ENCODE measurements at regions not wholly inside any gene's neighbourhood (a gene's known extent, or its start where the extent isn't known, plus 50 kb on each side); places are given as distances from the start of the nearest gene placed in this dataset.

DNA sequence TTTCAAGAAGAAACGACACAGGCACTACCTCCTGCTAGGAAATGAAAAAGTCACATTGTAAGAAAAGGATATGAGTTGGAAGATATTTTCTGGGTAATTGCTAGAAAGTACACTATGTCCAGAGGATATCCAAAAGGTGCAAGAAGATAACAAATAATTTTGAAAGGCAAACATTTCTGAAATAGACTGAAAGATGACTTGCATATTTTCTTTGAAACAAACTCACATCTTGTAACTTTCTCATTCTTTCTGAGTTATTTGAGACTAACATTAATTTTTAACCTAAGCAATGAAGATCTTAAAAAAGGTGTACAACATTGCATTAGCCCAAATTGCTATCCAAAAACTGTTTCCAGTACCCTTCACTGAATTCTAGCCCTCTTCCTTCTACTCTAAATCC, 79.6 kb upstream of the KCTD3 start:
- H3K27ac Mint-ChIP-seq (ENCODE audit: low read depth, unreplicated experiment), result no peak overlapping the region
- POLR2A ChIA-PET, result interaction anchor here (0.6 to 1.4 kb wide), 3 partner anchors 9 to 367 kb away, joined by 3 read pairs; no protein-coding TSS in a partner anchor
- TF ChIP-seq, protein P1, sequence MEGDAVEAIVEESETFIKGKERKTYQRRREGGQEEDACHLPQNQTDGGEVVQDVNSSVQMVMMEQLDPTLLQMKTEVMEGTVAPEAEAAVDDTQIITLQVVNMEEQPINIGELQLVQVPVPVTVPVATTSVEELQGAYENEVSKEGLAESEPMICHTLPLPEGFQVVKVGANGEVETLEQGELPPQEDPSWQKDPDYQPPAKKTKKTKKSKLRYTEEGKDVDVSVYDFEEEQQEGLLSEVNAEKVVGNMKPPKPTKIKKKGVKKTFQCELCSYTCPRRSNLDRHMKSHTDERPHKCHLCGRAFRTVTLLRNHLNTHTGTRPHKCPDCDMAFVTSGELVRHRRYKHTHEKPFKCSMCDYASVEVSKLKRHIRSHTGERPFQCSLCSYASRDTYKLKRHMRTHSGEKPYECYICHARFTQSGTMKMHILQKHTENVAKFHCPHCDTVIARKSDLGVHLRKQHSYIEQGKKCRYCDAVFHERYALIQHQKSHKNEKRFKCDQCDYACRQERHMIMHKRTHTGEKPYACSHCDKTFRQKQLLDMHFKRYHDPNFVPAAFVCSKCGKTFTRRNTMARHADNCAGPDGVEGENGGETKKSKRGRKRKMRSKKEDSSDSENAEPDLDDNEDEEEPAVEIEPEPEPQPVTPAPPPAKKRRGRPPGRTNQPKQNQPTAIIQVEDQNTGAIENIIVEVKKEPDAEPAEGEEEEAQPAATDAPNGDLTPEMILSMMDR (IDR thresholded peaks at IDR 0.05; ENCODE audit: unreplicated experiment), result no peak
- CTCF ChIA-PET, result interaction anchor here (0.6 to 1.5 kb wide), 5 partner anchors 9 to 1156 kb away, joined by 3 to 5 read pairs (median 4); no protein-coding TSS in a partner anchor
- intact Hi-C loops (cut with micrococcal nuclease), result no loop called here
- no peaks in the 10 kb centered on the region for H3K27me3 Mint-ChIP-seq (ENCODE audit: insufficient read depth, unreplicated experiment)
- H3K36me3 Mint-ChIP-seq (ENCODE audit: insufficient read depth, unreplicated experiment), result no peaks in the 10 kb centered on the region
- no TSS peak for BruUV-seq (replicated peaks)
- no peak overlapping the region for H3K4me3 Mint-ChIP-seq (ENCODE audit: unreplicated experiment)
- peaks cover 14% of the 10 kb centered on the region for H3K9me3 Mint-ChIP-seq (ENCODE audit: unreplicated experiment)
- no peak for DNase-seq (ENCODE audit: unreplicated experiment)
- peaks cover 15% of the 10 kb centered on the region for H3K4me1 Mint-ChIP-seq (ENCODE audit: insufficient read depth, unreplicated experiment)

DNA sequence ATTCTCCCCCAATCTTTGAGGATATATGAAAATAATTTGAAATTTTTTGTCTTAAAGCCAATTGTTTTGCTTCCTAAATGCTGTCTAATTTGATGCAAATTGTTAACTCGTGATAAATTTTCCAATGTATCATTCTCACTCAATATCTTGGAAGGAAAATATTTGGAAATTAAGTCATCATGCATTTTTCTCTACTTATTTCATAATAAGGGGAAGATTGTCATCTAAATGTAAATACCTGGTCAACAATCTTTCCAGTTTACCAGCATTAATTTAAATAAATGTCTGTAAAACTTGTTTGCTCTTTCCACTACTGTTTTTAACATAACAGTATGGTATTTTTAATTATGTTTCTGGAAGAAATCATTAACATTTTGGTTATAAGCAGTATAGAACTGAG, 78.3 kb upstream of the KCTD3 start:
- intact Hi-C loops (cut with micrococcal nuclease), result no loop called here
- Mint-ChIP-seq H3K9me3 (ENCODE audit: unreplicated experiment) (peaks cover 23% of the 10 kb centered on the region), H3K4me3 (ENCODE audit: unreplicated experiment) (no peak overlapping the region), H3K36me3 (ENCODE audit: insufficient read depth, unreplicated experiment) (no peaks in the 10 kb centered on the region), H3K27me3 (ENCODE audit: insufficient read depth, unreplicated experiment) (no peaks in the 10 kb centered on the region), H3K27ac (ENCODE audit: low read depth, unreplicated experiment) (no peak overlapping the region), H3K4me1 (ENCODE audit: insufficient read depth, unreplicated experiment) (peaks cover 15% of the 10 kb centered on the region)
- POLR2A ChIA-PET, result interaction anchor here (1.4 to 2.6 kb wide), 2 partner anchors 8 to 13 kb away, joined by 3 to 28 read pairs; no protein-coding TSS in a partner anchor
- BruUV-seq (replicated peaks), result no TSS peak
- no peak for DNase-seq (ENCODE audit: unreplicated experiment)
- CTCF ChIA-PET, result interaction anchor here (0.6 to 2.3 kb wide), 3 partner anchors 9 to 851 kb away, joined by 3 to 9 read pairs (median 4); no protein-coding TSS in a partner anchor
- TF ChIP-seq, protein P1 (IDR thresholded peaks at IDR 0.05; ENCODE audit: unreplicated experiment), result no peak

GRCh38 chr1:215489771-215490565, 77.1 kb upstream of the KCTD3 start:
- peaks cover 23% of the 10 kb centered on the region for H3K9me3 Mint-ChIP-seq (ENCODE audit: unreplicated experiment)
- no TSS peak for BruUV-seq (replicated peaks)
- peak overlapping the region; percentile 33 for H3K27ac Mint-ChIP-seq (ENCODE audit: low read depth, unreplicated experiment)
- no peak overlapping the region for H3K4me3 Mint-ChIP-seq (ENCODE audit: unreplicated experiment)
- ChIA-PET POLR2A (interaction anchor here (0.5 to 2.6 kb wide), 10 partner anchors 9 to 948 kb away, joined by 3 to 28 read pairs (median 3); no protein-coding TSS in a partner anchor), CTCF (interaction anchor here (0.6 to 2.4 kb wide), 9 partner anchors 9 to 1904 kb away, joined by 3 to 11 read pairs (median 3); no protein-coding TSS in a partner anchor)
- intact Hi-C loops (cut with micrococcal nuclease), result no loop called here
- no peaks in the 10 kb centered on the region for H3K36me3 Mint-ChIP-seq (ENCODE audit: insufficient read depth, unreplicated experiment)
- H3K4me1 Mint-ChIP-seq (ENCODE audit: insufficient read depth, unreplicated experiment), result peaks cover 15% of the 10 kb centered on the region
- no peaks in the 10 kb centered on the region for H3K27me3 Mint-ChIP-seq (ENCODE audit: insufficient read depth, unreplicated experiment)
- TF ChIP-seq, protein P1 (IDR thresholded peaks at IDR 0.05; ENCODE audit: unreplicated experiment), result no peak
- no peak for DNase-seq (ENCODE audit: unreplicated experiment)

DNA sequence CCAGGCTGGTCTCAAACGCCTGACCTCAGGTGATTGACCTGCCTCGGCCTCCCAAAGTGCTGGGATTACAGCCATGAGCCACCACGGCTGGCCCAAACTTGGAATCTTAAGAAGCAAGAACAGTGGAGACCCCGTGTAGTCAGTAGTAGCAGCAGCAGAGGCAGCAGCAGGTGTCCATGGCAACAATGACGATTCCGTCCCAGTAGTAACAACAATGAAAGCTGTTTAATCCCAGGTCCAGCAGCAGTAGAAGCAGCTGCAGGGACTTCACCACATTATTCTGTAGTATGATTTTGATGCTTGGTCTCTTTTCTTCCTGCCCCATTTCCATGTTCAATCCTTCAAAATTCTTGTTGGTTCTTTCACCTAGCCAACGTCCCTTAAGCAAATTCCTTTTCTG, 69.6 kb upstream of the KCTD3 start:
- Mint-ChIP-seq H3K27ac (ENCODE audit: low read depth, unreplicated experiment) (no peak overlapping the region), H3K4me1 (ENCODE audit: insufficient read depth, unreplicated experiment) (peaks cover 14% of the 10 kb centered on the region), H3K9me3 (ENCODE audit: unreplicated experiment) (peaks cover 9% of the 10 kb centered on the region), H3K27me3 (ENCODE audit: insufficient read depth, unreplicated experiment) (no peaks in the 10 kb centered on the region), H3K36me3 (ENCODE audit: insufficient read depth, unreplicated experiment) (no peaks in the 10 kb centered on the region), H3K4me3 (ENCODE audit: unreplicated experiment) (no peak overlapping the region)
- ChIA-PET POLR2A (no interaction called here), CTCF (interaction anchor here (0.8 to 1.1 kb wide), 3 partner anchors 11 to 859 kb away, joined by 3 to 4 read pairs (median 3); no protein-coding TSS in a partner anchor)
- TF ChIP-seq, protein P1 (IDR thresholded peaks at IDR 0.05; ENCODE audit: unreplicated experiment), result no peak
- no peak for DNase-seq (ENCODE audit: unreplicated experiment)
- intact Hi-C loops (cut with micrococcal nuclease), result no loop called here
- no TSS peak for BruUV-seq (replicated peaks)

Data from MCF 10A (cell line).